Stomach (tissue), 8 donors: ENCODE measurements at regions not wholly inside any gene's neighbourhood (a gene's known extent, or its start where the extent isn't known, plus 50 kb on each side); places are given as distances from the start of the nearest gene placed in this dataset.
A peak's percentile ranks its signal among the peaks of the same experiment; 100 is the strongest.
"Not testable (repeated sequence)": the region's sequence is repeated elsewhere in the genome, so short reads cannot be mapped to it uniquely, and the experiment has no call there.

ENCODE experiments used
- DNase-seq, 2 donors: peaks; one replicate each; pipeline versions ENCODE4 v3.0.0 to v3.0.0-alpha.2; 2013 to 2019
- H3K27ac ChIP-seq, 5 donors: fragments of 200-600 bp in 4 of 5; sonication (generic) in 4 of 5; one replicate each; pipeline ENCODE4 v1.5.1; 2013 to 2019; ENCODE audit warnings: mild to moderate bottlenecking in 1 of 5, moderate library complexity in 1 of 5
- H3K27me3 ChIP-seq, 3 donors: fragments of 200-600 bp; sonication (generic); one replicate each; pipeline ENCODE4 v1.5.1; 2017 to 2019; ENCODE audit warnings: mixed run types in 1 of 3
- H3K36me3 ChIP-seq, 4 donors: fragments of 200-600 bp; sonication (generic); 1 replicate in 3 of 4; 2 replicates in 1 of 4; pipeline ENCODE4 v1.5.1; 2016 to 2019
- H3K4me1 ChIP-seq, 4 donors: fragments of 200-600 bp; sonication (generic); one replicate each; pipeline ENCODE4 v1.5.1; 2016 to 2019
- H3K4me3 ChIP-seq, 4 donors: fragments of 200-600 bp; sonication (generic) in 3 of 4; one replicate each; pipeline ENCODE4 v1.5.1; 2016 to 2019; ENCODE audit warnings: mild to moderate bottlenecking in 1 of 4
- H3K9me3 ChIP-seq, 4 donors: fragments of 200-600 bp; sonication (generic); one replicate each; pipeline ENCODE4 v1.5.1; 2016 to 2019
- CTCF ChIP-seq, 7 experiments: fragments of 450-650 bp in 4 of 7; fragments of 200-600 bp in 3 of 7; sonication (generic) in 3 of 7; IDR thresholded peaks; one replicate each; pipeline ENCODE4 v1.5.1; 2016 to 2019; ENCODE audit warnings: antibody characterized with exemption in 7 of 7, control low read depth in 2 of 7, mild to moderate bottlenecking in 1 of 7
- EP300 ChIP-seq: sonication (generic); formaldehyde crosslinking; IDR thresholded peaks from one replicate; pipeline ENCODE4 v1.6.1; 2017; ENCODE audit warnings: antibody characterized with exemption
- POLR2A ChIP-seq, 4 donors: fragments of 450-650 bp; IDR thresholded peaks; one replicate each; pipeline ENCODE4 v1.6.1; 2016; ENCODE audit warnings: antibody characterized with exemption in 4 of 4, control low read depth in 2 of 4, mild to moderate bottlenecking in 1 of 4, moderate library complexity in 1 of 4
- POLR2AphosphoS5 ChIP-seq, 3 donors: sonication (generic); formaldehyde crosslinking; IDR thresholded peaks; one replicate each; pipeline ENCODE4 v1.6.1; 2016; ENCODE audit warnings: antibody characterized with exemption in 3 of 3
- whole genome bisulfite sequencing, 5 donors: extraction: QIAGEN DNeasy Blood & Tissue Kit in 3 of 5; methylation state at CpG; one replicate each; pipeline versions ENCODE4 v1.1.5 to v1.1.7; 2013 to 2018; 5-methylcytosine and 5-hydroxymethylcytosine counted together
- intact Hi-C: fragments of 100-400 bp; cut with DNase I; formaldehyde crosslinking; loops from one replicate; pipeline ENCODE4 v1.15.1; 2023; ENCODE audit warnings: low total_unique reads
- donor health status: healthy with polysubstance abuse.
- donor health status: Bipolar disorder and iron deficiency.
- donor health status: healthy.

- TF ChIP-seq POLR2AphosphoS5 (IDR thresholded peaks at IDR 0.05) (no peak), EP300 (no peak), CTCF (IDR thresholded peaks at IDR 0.05) (no peak), POLR2A (IDR thresholded peaks at IDR 0.05) (no peak)
- peak in 1 of 2 donors; percentile 28 for DNase-seq
- H3K9me3 ChIP-seq: no peaks in the 10 kb centered on the region
- WGBS, 5 donors: 22 to 38% (median 36%) methylated on average over 1 of the region's 1 CpG
- H3K4me1 ChIP-seq: no peaks in the 10 kb centered on the region
- H3K36me3 ChIP-seq: no peaks in the 10 kb centered on the region
- no peak overlapping the region for H3K4me3 ChIP-seq
- intact Hi-C loops: no loop called here
- H3K27me3 ChIP-seq: no peaks in the 10 kb centered on the region
- H3K27ac ChIP-seq: no peak overlapping the region
Measured at GRCh38 chrX:131201986-131202385, 87.1 kb downstream of the IGSF1 start.

- peaks cover 0 to 3% (median 0%) of the 10 kb centered on the region in 3 donors for H3K27me3 ChIP-seq
- H3K4me3 ChIP-seq: no peak overlapping the region
- peak in 1 of 2 donors; percentile 44 for DNase-seq
- H3K9me3 ChIP-seq: no peaks in the 10 kb centered on the region
- intact Hi-C loops: no loop called here
- no peaks in the 10 kb centered on the region for H3K36me3 ChIP-seq
- WGBS, 5 donors: 53 to 64% (median 59%) methylated on average over 6 of the region's 6 CpGs
- no peaks in the 10 kb centered on the region for H3K4me1 ChIP-seq
- TF ChIP-seq POLR2AphosphoS5 (IDR thresholded peaks at IDR 0.05) (no peak), CTCF (IDR thresholded peaks at IDR 0.05) (no peak), POLR2A (IDR thresholded peaks at IDR 0.05) (no peak), EP300 (no peak)
- no peak overlapping the region for H3K27ac ChIP-seq
Measured at GRCh38 chrX:131199091-131199490, 90.0 kb downstream of the IGSF1 start.

GRCh38 chrX:131187206-131187605 is 101.9 kb downstream of the IGSF1 start:
- DNase-seq: peak in 1 of 2 donors; percentile 6
- TF ChIP-seq CTCF (IDR thresholded peaks at IDR 0.05) (no peak), EP300 (no peak), POLR2AphosphoS5 (IDR thresholded peaks at IDR 0.05) (no peak), POLR2A (IDR thresholded peaks at IDR 0.05) (no peak)
- Histone ChIP-seq H3K4me3 (no peak overlapping the region), H3K27me3 (no peaks in the 10 kb centered on the region), H3K9me3 (peaks cover 0 to 6% (median 0%) of the 10 kb centered on the region in 4 donors), H3K36me3 (no peaks in the 10 kb centered on the region), H3K4me1 (no peaks in the 10 kb centered on the region), H3K27ac (no peak overlapping the region)
- 50 to 63% (median 56%) methylated on average over 1 of the region's 1 CpG for WGBS, 5 donors
- intact Hi-C loops: no loop called here

GRCh38 chrX:131170148-131170547 is 112.0 kb downstream of the ARHGAP36 start:
- intact Hi-C loops: no loop called here
- TF ChIP-seq POLR2AphosphoS5 (IDR thresholded peaks at IDR 0.05) (no peak), EP300 (no peak), POLR2A (IDR thresholded peaks at IDR 0.05) (no peak), CTCF (IDR thresholded peaks at IDR 0.05) (no peak)
- H3K36me3 ChIP-seq: no peaks in the 10 kb centered on the region
- no peaks in the 10 kb centered on the region for H3K4me1 ChIP-seq
- H3K27ac ChIP-seq: no peak overlapping the region
- 87 to 95% (median 91%) methylated on average over 1 of the region's 1 CpG for WGBS, 5 donors
- H3K9me3 ChIP-seq: no peaks in the 10 kb centered on the region
- H3K27me3 ChIP-seq: no peaks in the 10 kb centered on the region
- no peak for DNase-seq
- H3K4me3 ChIP-seq: no peak overlapping the region

GRCh38 chrX:131163645-131164044 is 105.5 kb downstream of the ARHGAP36 start:
- DNase-seq, H3K4me1 ChIP-seq, H3K36me3 ChIP-seq, H3K27me3 ChIP-seq, intact Hi-C loops, H3K27ac ChIP-seq, H3K4me3 ChIP-seq, H3K9me3 ChIP-seq: not testable (repeated sequence)
- 60 to 90% (median 74%) methylated on average over 2 to 4 of the region's 4 CpGs; no CpG with 5 or more reads in 1 of the 5 donors for WGBS, 5 donors

- WGBS, 5 donors: 11 to 42% (median 26%) methylated on average over 5 to 15 of the region's 16 CpGs; no CpG with 5 or more reads in 1 of the 5 donors
- H3K36me3 ChIP-seq, intact Hi-C loops, H3K4me3 ChIP-seq, H3K4me1 ChIP-seq, H3K27ac ChIP-seq, H3K27me3 ChIP-seq, DNase-seq, H3K9me3 ChIP-seq: not testable (repeated sequence)
Measured at GRCh38 chrX:131157656-131158055, 99.5 kb downstream of the ARHGAP36 start.
